H9 (cell line): ENCODE measurements at regions not wholly inside any gene's neighbourhood (a gene's known extent, or its start where the extent isn't known, plus 50 kb on each side); places are given as distances from the start of the nearest gene placed in this dataset.

ENCODE experiments used
- DNase-seq: peaks from one replicate; pipeline ENCODE4 v3.0.0-alpha.2; 2017
- H2AFZ ChIP-seq: one replicate; pipeline ENCODE4 v1.6.1; 2013; ENCODE audit warnings: mild to moderate bottlenecking, low read length, control low read depth, moderate library complexity
- H2AK5ac ChIP-seq: 2 replicates; pipeline ENCODE4 v1.6.1; 2013; ENCODE audit warnings: low read length, control low read depth, mixed read lengths; ENCODE audit not compliant: insufficient read length
- H2BK120ac ChIP-seq: one replicate; pipeline ENCODE4 v1.6.1; 2013; ENCODE audit warnings: low read depth, mild to moderate bottlenecking, low read length, control low read depth, inconsistent platforms; ENCODE audit not compliant: poor library complexity, severe bottlenecking
- H2BK12ac ChIP-seq: 2 replicates; pipeline ENCODE4 v1.6.1; 2013; ENCODE audit warnings: low read length, control low read depth, mixed read lengths, low read depth; ENCODE audit not compliant: insufficient read length
- H2BK15ac ChIP-seq: 2 replicates; pipeline ENCODE4 v1.6.1; 2013; ENCODE audit warnings: low read depth, low read length, control low read depth
- H2BK20ac ChIP-seq: one replicate; pipeline ENCODE4 v1.6.1; 2013; ENCODE audit warnings: low read depth, mild to moderate bottlenecking, low read length, control low read depth, inconsistent platforms; ENCODE audit not compliant: poor library complexity, severe bottlenecking
- H2BK5ac ChIP-seq: 2 replicates; pipeline ENCODE4 v1.6.1; 2013; ENCODE audit warnings: low read length, control low read depth, mixed read lengths; ENCODE audit not compliant: insufficient read length
- H3K14ac ChIP-seq: 2 replicates; pipeline ENCODE4 v1.6.1; 2013; ENCODE audit warnings: low read length, control low read depth; ENCODE audit not compliant: insufficient read depth
- H3K18ac ChIP-seq: 2 replicates; pipeline ENCODE4 v1.6.1; 2013; ENCODE audit warnings: low read depth, mild to moderate bottlenecking, mixed read lengths, low read length, control low read depth; ENCODE audit not compliant: insufficient read length
- H3K23ac ChIP-seq: 2 replicates; pipeline ENCODE4 v1.6.1; 2013; ENCODE audit warnings: low read length, control low read depth, mixed read lengths, low read depth; ENCODE audit not compliant: insufficient read length
- H3K23me2 ChIP-seq: 2 replicates; pipeline ENCODE4 v1.6.1; 2013; ENCODE audit warnings: low read depth, mild to moderate bottlenecking, mixed read lengths, low read length, control low read depth; ENCODE audit not compliant: insufficient read length, poor library complexity, severe bottlenecking
- H3K27ac ChIP-seq: 2 replicates; pipeline ENCODE4 v1.5.1; 2013; ENCODE audit warnings: low read length, control low read depth, mixed read lengths, low read depth; ENCODE audit not compliant: insufficient read length
- H3K27me3 ChIP-seq: 2 replicates; pipeline ENCODE4 v1.6.1; 2013; ENCODE audit warnings: low read length, control low read depth, inconsistent platforms; ENCODE audit not compliant: insufficient read depth
- H3K4ac ChIP-seq: 2 replicates; pipeline ENCODE4 v1.6.1; 2013; ENCODE audit warnings: low read depth, mild to moderate bottlenecking, control low read depth, inconsistent platforms, low read length, moderate library complexity
- H3K4me1 ChIP-seq: 2 replicates; pipeline ENCODE4 v1.6.1; 2013; ENCODE audit warnings: low read length, control low read depth, inconsistent platforms; ENCODE audit not compliant: insufficient read depth
- H3K4me2 ChIP-seq: 2 replicates; pipeline ENCODE4 v1.6.1; 2013; ENCODE audit warnings: low read length, control low read depth, mixed read lengths; ENCODE audit not compliant: insufficient read length, insufficient read depth
- H3K56ac ChIP-seq: 2 replicates; pipeline ENCODE4 v1.6.1; 2013; ENCODE audit warnings: low read depth, mild to moderate bottlenecking, mixed read lengths, low read length, control low read depth; ENCODE audit not compliant: insufficient read length
- H3K79me1 ChIP-seq: 2 replicates; pipeline ENCODE4 v1.6.1; 2013; ENCODE audit warnings: low read depth, mild to moderate bottlenecking, moderate library complexity, low read length, control low read depth, inconsistent platforms; ENCODE audit not compliant: insufficient read depth, poor library complexity, severe bottlenecking
- H3K79me2 ChIP-seq: 2 replicates; pipeline ENCODE4 v1.6.1; 2013; ENCODE audit warnings: low read length, control low read depth, inconsistent platforms; ENCODE audit not compliant: insufficient read depth
- H3K9ac ChIP-seq: 2 replicates; pipeline ENCODE4 v1.6.1; 2013; ENCODE audit warnings: low read length, control low read depth, mixed read lengths; ENCODE audit not compliant: insufficient read length; ENCODE audit errors: extremely low read depth
- H3K9me3 ChIP-seq: one replicate; pipeline ENCODE4 v1.6.1; 2013; ENCODE audit warnings: low read depth, low read length, inconsistent platforms; ENCODE audit not compliant: control insufficient read depth
- H3T11ph ChIP-seq: one replicate; pipeline ENCODE4 v1.6.1; 2013; ENCODE audit warnings: mild to moderate bottlenecking, low read length, control low read depth, inconsistent platforms
- H4K20me1 ChIP-seq: one replicate; pipeline ENCODE4 v1.6.1; 2013; ENCODE audit not compliant: control insufficient read depth, insufficient read length, insufficient read depth
- H4K5ac ChIP-seq: 2 replicates; pipeline ENCODE4 v1.6.1; 2013; ENCODE audit warnings: low read depth, mild to moderate bottlenecking, mixed read lengths, low read length, control low read depth; ENCODE audit not compliant: insufficient read length
- H4K8ac ChIP-seq: replicated peaks from 2 replicates; pipeline ENCODE4 v1.6.1; 2013; ENCODE audit warnings: low read length, control low read depth, mixed read lengths, low read depth; ENCODE audit not compliant: insufficient read length
- H4K91ac ChIP-seq: 2 replicates; pipeline ENCODE4 v1.6.1; 2013; ENCODE audit warnings: low read depth, mild to moderate bottlenecking, moderate library complexity, mixed read lengths, low read length, control low read depth; ENCODE audit not compliant: insufficient read length
- H3K27ac Mint-ChIP-seq, 3 experiments: 2 replicates in 2 of 3; 3 replicates in 1 of 3; pipeline ENCODE4 v1.8.0; 2020 to 2021; ENCODE audit warnings: mixed read lengths in 3 of 3, mild to moderate bottlenecking in 1 of 3, moderate library complexity in 1 of 3
- H3K27me3 Mint-ChIP-seq: 2 replicates; pipeline ENCODE4 v1.8.0; 2021; ENCODE audit warnings: low read depth, mild to moderate bottlenecking, moderate library complexity, mixed read lengths
- H3K36me3 Mint-ChIP-seq, 3 experiments: 2 replicates in 2 of 3; 3 replicates in 1 of 3; pipeline ENCODE4 v1.8.0; 2020 to 2021; ENCODE audit warnings: low read depth in 3 of 3, mixed read lengths in 3 of 3; ENCODE audit not compliant: insufficient read depth in 1 of 3
- H3K4me1 Mint-ChIP-seq, 2 experiments: 2 replicates each; pipeline ENCODE4 v1.8.0; 2020; ENCODE audit warnings: mixed read lengths in 2 of 2
- H3K4me3 Mint-ChIP-seq, 2 experiments: 2 replicates in 1 of 2; 3 replicates in 1 of 2; pipeline ENCODE4 v1.8.0; 2020 to 2021; ENCODE audit warnings: mild to moderate bottlenecking in 2 of 2, mixed read lengths in 2 of 2, moderate library complexity in 1 of 2
- H3K9me3 Mint-ChIP-seq, 2 experiments: 2 replicates in 1 of 2; 3 replicates in 1 of 2; pipeline ENCODE4 v1.8.0; 2020; ENCODE audit warnings: mild to moderate bottlenecking in 2 of 2, mixed read lengths in 2 of 2, moderate library complexity in 1 of 2
- WGBS: extraction: QIAGEN DNeasy Blood & Tissue Kit; methylation state at CpG from one replicate; pipeline ENCODE4 v1.1.7; 2013; ENCODE audit warnings: missing lambda C conversion rate, low lambda C conversion rate, mixed read lengths; ENCODE audit not compliant: insufficient read length; ENCODE audit errors: extremely low coverage; 5-methylcytosine and 5-hydroxymethylcytosine counted together
- TF ChIP-seq, protein P1 (sequence below): fragments of 200-600 bp; sonication (generic); conservative IDR thresholded peaks from 3 replicates; pipeline ENCODE4 v1.8.0; 2021; ENCODE audit warnings: antibody characterized with exemption, mild to moderate bottlenecking

DNA sequence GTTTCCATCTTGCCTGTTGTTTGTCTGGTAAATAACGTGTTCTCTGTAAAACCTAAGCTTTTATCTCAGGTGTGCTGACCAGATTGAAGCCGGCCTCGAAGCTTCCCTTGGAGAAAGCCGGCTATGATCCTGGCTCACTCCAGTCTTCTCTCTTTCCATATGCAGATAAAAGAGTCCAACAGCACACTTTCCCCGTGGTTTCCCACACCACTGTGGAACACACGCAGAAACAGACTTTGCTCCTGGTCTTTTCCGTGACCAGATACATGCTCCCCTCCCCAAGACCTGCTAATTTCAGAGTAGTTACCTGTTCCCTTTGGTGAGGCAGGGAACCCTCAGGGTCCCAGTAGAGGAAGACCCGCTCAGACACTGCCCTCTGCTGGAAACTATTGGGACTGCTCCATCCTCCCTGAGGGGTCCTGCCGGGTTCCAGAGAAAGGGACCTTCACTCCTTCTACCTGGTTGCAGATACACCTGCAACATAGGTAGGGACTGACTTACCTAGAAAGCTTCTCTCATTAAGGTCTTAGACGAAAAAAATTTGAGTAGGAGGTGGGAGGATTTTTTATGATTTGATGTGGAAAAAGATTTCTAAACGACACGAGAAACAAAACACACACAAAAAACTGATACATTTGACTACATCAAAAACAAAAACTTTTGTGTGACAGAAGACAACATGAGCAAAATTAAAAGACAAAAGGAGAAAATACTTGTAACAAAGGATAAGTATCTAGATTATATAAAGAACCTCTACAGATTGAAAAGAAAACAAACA, 415.4 kb upstream of the CCDC196 start:
- Histone ChIP-seq H4K91ac (no peak overlapping the region), H2AK5ac (no peak overlapping the region), H2AFZ (peak overlapping the region; percentile 54), H3K18ac (no peak overlapping the region), H3K4me2 (no peak overlapping the region), H4K5ac (no peak overlapping the region), H2BK12ac (no peak overlapping the region), H2BK20ac (no peak overlapping the region), H3K14ac (no peak overlapping the region), H3K27ac (no peak overlapping the region), H3K79me1 (no peaks in the 10 kb centered on the region), H3K79me2 (no peaks in the 10 kb centered on the region), H3K4me1 (no peaks in the 10 kb centered on the region), H3K23ac (no peak overlapping the region), H4K20me1 (no peaks in the 10 kb centered on the region), H3K9ac (no peak overlapping the region), H3K9me3 (no peaks in the 10 kb centered on the region), H3K23me2 (no peaks in the 10 kb centered on the region), H3K4ac (no peak overlapping the region), H4K8ac (no peak overlapping the region), H3T11ph (no peak overlapping the region), H3K27me3 (no peaks in the 10 kb centered on the region), H2BK5ac (no peak overlapping the region), H2BK120ac (no peak overlapping the region), H2BK15ac (no peak overlapping the region), H3K56ac (no peak overlapping the region)
- no CpG with 5 or more reads among the region's 12 CpGs for WGBS
- peak; percentile 83 for DNase-seq
- H3K36me3 Mint-ChIP-seq: no peaks in the 10 kb centered on the region; a peak in 1 of 7 replicates
- peaks cover 6% of the 10 kb centered on the region; the same call in 1 of the 2 replicates for H3K27me3 Mint-ChIP-seq
- H3K9me3 Mint-ChIP-seq: no peaks in the 10 kb centered on the region
- TF ChIP-seq, protein P1, sequence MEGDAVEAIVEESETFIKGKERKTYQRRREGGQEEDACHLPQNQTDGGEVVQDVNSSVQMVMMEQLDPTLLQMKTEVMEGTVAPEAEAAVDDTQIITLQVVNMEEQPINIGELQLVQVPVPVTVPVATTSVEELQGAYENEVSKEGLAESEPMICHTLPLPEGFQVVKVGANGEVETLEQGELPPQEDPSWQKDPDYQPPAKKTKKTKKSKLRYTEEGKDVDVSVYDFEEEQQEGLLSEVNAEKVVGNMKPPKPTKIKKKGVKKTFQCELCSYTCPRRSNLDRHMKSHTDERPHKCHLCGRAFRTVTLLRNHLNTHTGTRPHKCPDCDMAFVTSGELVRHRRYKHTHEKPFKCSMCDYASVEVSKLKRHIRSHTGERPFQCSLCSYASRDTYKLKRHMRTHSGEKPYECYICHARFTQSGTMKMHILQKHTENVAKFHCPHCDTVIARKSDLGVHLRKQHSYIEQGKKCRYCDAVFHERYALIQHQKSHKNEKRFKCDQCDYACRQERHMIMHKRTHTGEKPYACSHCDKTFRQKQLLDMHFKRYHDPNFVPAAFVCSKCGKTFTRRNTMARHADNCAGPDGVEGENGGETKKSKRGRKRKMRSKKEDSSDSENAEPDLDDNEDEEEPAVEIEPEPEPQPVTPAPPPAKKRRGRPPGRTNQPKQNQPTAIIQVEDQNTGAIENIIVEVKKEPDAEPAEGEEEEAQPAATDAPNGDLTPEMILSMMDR: peak; percentile 96
- no peak overlapping the region for H3K27ac Mint-ChIP-seq
- H3K4me1 Mint-ChIP-seq: peaks cover 21 to 24% of the 10 kb centered on the region in 2 experiments
- H3K4me3 Mint-ChIP-seq: no peak overlapping the region
